GM12864 (cell line): ENCODE measurements at regions not wholly inside any gene's neighbourhood (a gene's known extent, or its start where the extent isn't known, plus 50 kb on each side); places are given as distances from the start of the nearest gene placed in this dataset.

Experiments used
- DNase-seq: peaks from one replicate; pipeline ENCODE4 v3.0.0-alpha.2; 2011; ENCODE audit warnings: low read depth
- H3K4me3 ChIP-seq: 2 replicates; pipeline ENCODE4 v1.5.1; 2011; ENCODE audit warnings: mild to moderate bottlenecking, low read depth, low read length, control low read depth
- TF ChIP-seq, protein P1 (sequence below): IDR thresholded peaks from 2 replicates; pipeline ENCODE4 v1.5.1; 2011; ENCODE audit warnings: low read depth, mild to moderate bottlenecking, moderate library complexity, low read length, control low read depth, inconsistent platforms; ENCODE audit errors: missing control alignments

DNA sequence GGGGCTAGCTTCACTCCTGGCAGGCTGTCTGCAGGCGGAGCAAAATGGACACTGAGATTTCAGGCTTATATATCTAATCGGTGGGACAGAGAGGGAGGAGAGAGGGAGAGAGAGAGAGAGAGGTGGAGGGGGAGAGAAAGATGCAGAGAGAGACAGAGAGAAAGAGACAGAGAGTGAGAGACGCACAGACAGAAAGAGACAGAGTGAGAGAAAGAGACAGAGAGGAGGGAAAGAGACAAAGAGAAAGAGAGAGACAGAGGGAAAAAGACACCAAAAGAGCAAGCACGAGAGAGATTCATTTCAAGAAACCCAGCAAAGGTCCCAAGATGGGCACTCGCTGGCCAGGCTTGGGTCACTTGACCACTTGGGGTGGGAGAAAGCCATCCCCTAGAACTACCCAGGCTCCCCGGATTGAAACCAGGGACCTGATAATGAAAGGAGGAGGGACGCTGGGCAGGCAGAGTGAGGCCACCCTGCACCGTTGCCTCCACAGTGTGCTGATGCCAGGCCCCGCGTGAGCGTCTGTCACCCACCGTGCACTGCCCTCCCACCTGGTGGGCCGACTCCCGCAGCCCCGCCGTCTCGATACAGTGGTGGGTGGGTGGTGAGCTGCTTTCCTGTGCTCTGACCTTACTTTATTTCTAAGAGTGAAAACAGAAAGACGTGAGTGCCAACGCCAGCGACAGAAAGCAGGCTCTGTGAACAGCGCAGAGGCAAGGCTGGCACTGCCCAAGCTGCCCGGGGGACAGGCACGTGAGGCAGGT is 67.9 kb upstream of the SLCO4A1 start:
- H3K4me3 ChIP-seq = no peak overlapping the region
- TF ChIP-seq, protein P1, sequence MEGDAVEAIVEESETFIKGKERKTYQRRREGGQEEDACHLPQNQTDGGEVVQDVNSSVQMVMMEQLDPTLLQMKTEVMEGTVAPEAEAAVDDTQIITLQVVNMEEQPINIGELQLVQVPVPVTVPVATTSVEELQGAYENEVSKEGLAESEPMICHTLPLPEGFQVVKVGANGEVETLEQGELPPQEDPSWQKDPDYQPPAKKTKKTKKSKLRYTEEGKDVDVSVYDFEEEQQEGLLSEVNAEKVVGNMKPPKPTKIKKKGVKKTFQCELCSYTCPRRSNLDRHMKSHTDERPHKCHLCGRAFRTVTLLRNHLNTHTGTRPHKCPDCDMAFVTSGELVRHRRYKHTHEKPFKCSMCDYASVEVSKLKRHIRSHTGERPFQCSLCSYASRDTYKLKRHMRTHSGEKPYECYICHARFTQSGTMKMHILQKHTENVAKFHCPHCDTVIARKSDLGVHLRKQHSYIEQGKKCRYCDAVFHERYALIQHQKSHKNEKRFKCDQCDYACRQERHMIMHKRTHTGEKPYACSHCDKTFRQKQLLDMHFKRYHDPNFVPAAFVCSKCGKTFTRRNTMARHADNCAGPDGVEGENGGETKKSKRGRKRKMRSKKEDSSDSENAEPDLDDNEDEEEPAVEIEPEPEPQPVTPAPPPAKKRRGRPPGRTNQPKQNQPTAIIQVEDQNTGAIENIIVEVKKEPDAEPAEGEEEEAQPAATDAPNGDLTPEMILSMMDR = no peak
- DNase-seq = no peak

GRCh38 chr20:62575976-62576722 is 66.2 kb upstream of the SLCO4A1 start:
- no peak for DNase-seq
- H3K4me3 ChIP-seq = no peak overlapping the region
- TF ChIP-seq, protein P1 = no peak

- TF ChIP-seq, protein P1 = no peak
- H3K4me3 ChIP-seq = no peak overlapping the region
- no peak for DNase-seq
Observed at GRCh38 chr20:62576815-62577489, 65.4 kb upstream of the SLCO4A1 start.

GRCh38 chr20:62577490-62577836 is 64.8 kb upstream of the SLCO4A1 start:
- DNase-seq = no peak
- no peak overlapping the region for H3K4me3 ChIP-seq
- TF ChIP-seq, protein P1 = no peak

- DNase-seq = no peak
- no peak overlapping the region for H3K4me3 ChIP-seq
- TF ChIP-seq, protein P1 = no peak
Observed at GRCh38 chr20:62578294-62578897, 63.9 kb upstream of the SLCO4A1 start.

DNA sequence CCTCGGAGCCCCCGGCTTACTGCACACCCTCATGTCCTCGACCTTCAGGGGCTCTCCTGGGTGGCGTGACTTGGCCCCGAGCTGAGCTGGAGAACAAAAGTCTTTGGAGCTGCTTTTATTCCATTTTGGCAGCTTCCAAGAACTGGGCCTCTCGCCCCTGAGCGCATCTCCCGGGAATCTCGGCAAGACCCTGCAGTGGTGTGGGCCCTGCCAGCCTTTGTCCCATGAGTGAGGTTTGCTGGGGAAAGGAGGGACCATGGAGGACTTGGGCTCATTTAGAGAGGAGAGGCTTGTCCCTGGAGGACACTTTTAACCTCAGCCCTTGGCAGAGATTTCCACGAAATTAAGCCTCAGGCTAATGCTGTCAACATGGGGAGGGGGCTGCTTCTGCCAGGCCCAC is 62.3 kb upstream of the SLCO4A1 start:
- DNase-seq = no peak
- TF ChIP-seq, protein P1 = no peak
- H3K4me3 ChIP-seq = no peak overlapping the region
